Kidney (tissue), 13 donors: ENCODE measurements at regions not wholly inside any gene's neighbourhood (a gene's known extent, or its start where the extent isn't known, plus 50 kb on each side); places are given as distances from the start of the nearest gene placed in this dataset.

ENCODE experiments used
- DNase-seq, 5 donors: peaks; one replicate each; pipeline ENCODE4 v3.0.0-alpha.2; 2013 to 2020
- FAIRE-seq: peaks from 2 replicates; lab custom pipeline; 2012; peaks lifted over from hg19 to GRCh38; lab: Jason Lieb, UNC
- H3K27ac ChIP-seq, 2 donors: one replicate each; pipeline ENCODE4 v1.7.0; 2013; ENCODE audit warnings: low read depth in 2 of 2, low read length in 2 of 2, inconsistent platforms in 1 of 2
- H3K27me3 ChIP-seq: one replicate; pipeline ENCODE4 v1.7.1; 2013; ENCODE audit warnings: low read length, inconsistent platforms; ENCODE audit not compliant: control insufficient read depth, insufficient read depth
- H3K36me3 ChIP-seq, 3 donors: one replicate each; pipeline versions ENCODE4 v1.7.0 to v1.7.1; 2013; ENCODE audit warnings: low read length in 3 of 3, control low read depth in 1 of 3, inconsistent platforms in 1 of 3; ENCODE audit not compliant: insufficient read depth in 3 of 3, control insufficient read depth in 2 of 3
- H3K4me1 ChIP-seq, 3 donors: one replicate each; pipeline versions ENCODE4 v1.7.0 to v1.7.1; 2013; ENCODE audit warnings: low read length in 3 of 3, inconsistent platforms in 1 of 3, low read depth in 1 of 3; ENCODE audit not compliant: control insufficient read depth in 2 of 3, insufficient read depth in 2 of 3
- H3K4me3 ChIP-seq, 3 donors: one replicate each; pipeline versions ENCODE4 v1.7.0 to v1.8.1; 2013; ENCODE audit warnings: low read length in 3 of 3, control low read depth in 1 of 3, inconsistent platforms in 1 of 3
- H3K9ac ChIP-seq, 3 donors: one replicate each; pipeline versions ENCODE4 v1.7.0 to v1.7.1; 2013; ENCODE audit warnings: low read length in 3 of 3, control low read depth in 1 of 3, inconsistent platforms in 1 of 3
- H3K9me3 ChIP-seq, 3 donors: one replicate each; pipeline versions ENCODE4 v1.7.0 to v1.7.1; 2013; ENCODE audit warnings: low read length in 3 of 3, control low read depth in 1 of 3, inconsistent platforms in 1 of 3; ENCODE audit not compliant: control insufficient read depth in 2 of 3, insufficient read depth in 1 of 3
- CTCF ChIP-seq: IDR thresholded peaks from 3 replicates; pipeline ENCODE4 v1.5.1; 2012; ENCODE audit warnings: mild to moderate bottlenecking, moderate library complexity, borderline replicate concordance; ENCODE audit not compliant: insufficient read depth; ENCODE audit errors: extremely low read depth
- intact Hi-C: fragments of 100-400 bp; cut with DNase I; formaldehyde crosslinking; loops from one replicate; pipeline ENCODE4 v1.11.1; 2022
- donor health status: control.
- donor health status: control.
- donor health status: control.
- donor health status: control.
- donor health status: control.
- donor health status: DM: yes; HTN: yes; CAD: no.
- donor health status: Normal renal cell carcinoma (clear cell type).

- no peak for TF ChIP-seq CTCF
- intact Hi-C loops = no loop called here
- Histone ChIP-seq H3K4me3 (no peak overlapping the region), H3K27ac (no peak overlapping the region), H3K9me3 (peaks cover 0 to 8% (median 2%) of the 10 kb centered on the region in 3 donors), H3K4me1 (no peaks in the 10 kb centered on the region), H3K27me3 (no peaks in the 10 kb centered on the region), H3K9ac (no peak overlapping the region), H3K36me3 (no peaks in the 10 kb centered on the region)
- DNase-seq = no peak
- no peak for FAIRE-seq
These were observed 831.7 kb downstream of the RNF144A start for GRCh38 chr2:7748717-7749415.

- DNase-seq (no peak), FAIRE-seq (peak; percentile 29)
- Histone ChIP-seq H3K27me3 (no peaks in the 10 kb centered on the region), H3K36me3 (no peaks in the 10 kb centered on the region), H3K9me3 (peaks cover 0 to 17% (median 3%) of the 10 kb centered on the region in 3 donors), H3K27ac (no peak overlapping the region), H3K9ac (no peak overlapping the region), H3K4me3 (no peak overlapping the region), H3K4me1 (no peaks in the 10 kb centered on the region)
- TF ChIP-seq CTCF = no peak
- intact Hi-C loops = no loop called here
These were observed 832.8 kb downstream of the RNF144A start for GRCh38 chr2:7749895-7750559.

GRCh38 chr2:7752291-7752690 lies 835.1 kb downstream of the RNF144A start:
- FAIRE-seq (no peak), DNase-seq (no peak)
- Histone ChIP-seq H3K27ac (no peak overlapping the region), H3K4me1 (no peaks in the 10 kb centered on the region), H3K36me3 (no peaks in the 10 kb centered on the region), H3K9ac (no peak overlapping the region), H3K4me3 (no peak overlapping the region), H3K27me3 (no peaks in the 10 kb centered on the region), H3K9me3 (peaks cover 0 to 20% (median 3%) of the 10 kb centered on the region in 3 donors)
- no peak for TF ChIP-seq CTCF
- intact Hi-C loops = no loop called here
